HG03558 (cell line): ENCODE measurements at regions not wholly inside any gene's neighbourhood (a gene's known extent, or its start where the extent isn't known, plus 50 kb on each side); places are given as distances from the start of the nearest gene placed in this dataset.
"Not testable (repeated sequence)": the region's sequence is repeated elsewhere in the genome, so short reads cannot be mapped to it uniquely, and the experiment has no call there.

Source experiments
- ATAC-seq: cut with Tn5 transposase; IDR thresholded peaks from one replicate; pipeline ENCODE4 v1.9.1; 2021; ENCODE audit warnings: moderate number of reproducible peaks; ENCODE audit not compliant: unreplicated experiment; ENCODE audit errors: extremely low read depth

- ATAC-seq = no peak
These were observed 68.8 kb upstream of the IYD start for GRCh38 chr6:150299873-150300485.

DNA sequence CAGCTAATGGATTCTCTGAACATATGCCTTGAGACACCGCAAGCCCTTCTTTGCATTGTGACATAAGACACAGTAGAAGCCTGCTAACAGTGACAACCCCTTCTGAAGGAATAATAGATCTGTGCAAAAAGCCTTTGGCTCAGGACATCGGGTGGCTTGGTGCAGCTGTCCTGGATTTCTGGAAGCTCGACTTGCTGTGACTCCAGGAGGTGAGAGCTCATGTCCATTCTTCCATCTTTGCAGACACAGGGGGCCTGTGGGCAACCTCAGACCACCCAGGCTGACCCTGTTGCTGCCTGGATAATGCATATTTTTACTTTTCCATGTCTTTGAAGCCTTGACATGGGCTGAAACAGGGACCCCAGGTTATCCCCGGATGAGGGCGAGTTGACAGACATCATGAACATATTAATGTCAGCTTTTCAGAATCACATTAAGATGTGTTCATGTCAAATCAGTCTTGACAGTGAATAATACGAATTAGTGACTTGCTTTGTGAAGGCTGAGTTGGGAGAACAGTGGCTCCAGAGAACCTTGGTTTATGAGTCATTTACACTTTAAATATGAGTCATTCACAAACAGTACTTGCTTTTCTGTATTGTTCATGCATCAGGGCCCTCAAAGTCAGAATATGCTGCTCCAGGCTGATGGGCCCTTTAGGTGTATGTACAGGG is 66.8 kb upstream of the IYD start:
- ATAC-seq = peak; percentile 89

DNA sequence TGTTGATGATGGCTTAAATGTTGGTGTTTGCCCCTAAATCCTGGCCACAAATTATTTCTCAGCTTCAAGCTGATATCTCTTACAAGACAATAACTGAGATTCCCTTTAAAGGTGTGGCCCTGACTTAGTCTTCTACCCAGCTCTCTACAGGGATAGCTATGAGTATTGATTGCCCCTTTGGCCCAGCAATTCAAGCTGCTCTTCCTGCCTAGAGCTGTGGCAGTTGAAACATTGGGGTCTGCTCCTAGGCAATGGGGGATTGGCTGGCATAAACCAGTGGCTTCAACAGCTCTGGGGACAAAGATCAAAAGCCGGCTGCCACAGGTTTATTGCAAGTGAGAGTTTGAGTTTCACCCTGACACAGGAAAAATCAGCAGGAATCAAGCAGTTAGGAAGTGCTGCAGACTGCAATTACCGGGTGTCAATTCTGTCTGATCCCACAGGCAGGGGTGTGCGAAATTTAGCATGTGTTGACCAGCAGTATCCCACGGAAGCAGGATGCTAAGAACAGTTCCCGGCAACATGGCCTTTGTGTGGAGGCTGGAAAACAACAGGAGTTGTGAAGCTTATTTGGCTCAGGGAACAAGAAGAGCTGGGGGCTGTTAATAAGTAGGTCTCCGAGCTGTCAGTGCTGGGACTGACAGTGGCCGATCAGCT is 66.2 kb upstream of the IYD start:
- no peak for ATAC-seq

GRCh38 chr6:150303256-150303655 is 65.6 kb upstream of the IYD start:
- no peak for ATAC-seq

DNA sequence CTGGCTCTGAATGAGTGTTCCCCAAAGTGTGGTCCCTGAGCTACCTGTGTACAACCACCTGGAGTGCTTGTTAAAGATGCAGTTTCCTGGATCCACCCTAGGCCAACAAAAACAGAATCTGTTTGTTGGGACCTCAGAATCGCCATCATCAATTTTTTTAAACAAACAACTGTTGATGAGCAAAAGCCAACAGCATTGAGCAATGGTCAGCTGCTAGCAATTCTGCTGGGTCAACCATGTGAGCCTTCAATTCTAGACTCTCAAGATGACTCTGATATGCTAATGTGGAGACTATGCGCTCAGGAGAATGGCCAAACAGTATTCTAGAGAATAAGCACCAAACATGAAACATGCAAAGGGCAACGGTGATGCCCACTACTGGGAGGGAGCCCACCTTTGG is 64.4 kb upstream of the IYD start:
- no peak for ATAC-seq

- ATAC-seq = no peak
These were observed 62.5 kb upstream of the IYD start for GRCh38 chr6:150306290-150306689.

- ATAC-seq = no peak
These were observed 61.3 kb upstream of the IYD start for GRCh38 chr6:150307520-150307919.

DNA sequence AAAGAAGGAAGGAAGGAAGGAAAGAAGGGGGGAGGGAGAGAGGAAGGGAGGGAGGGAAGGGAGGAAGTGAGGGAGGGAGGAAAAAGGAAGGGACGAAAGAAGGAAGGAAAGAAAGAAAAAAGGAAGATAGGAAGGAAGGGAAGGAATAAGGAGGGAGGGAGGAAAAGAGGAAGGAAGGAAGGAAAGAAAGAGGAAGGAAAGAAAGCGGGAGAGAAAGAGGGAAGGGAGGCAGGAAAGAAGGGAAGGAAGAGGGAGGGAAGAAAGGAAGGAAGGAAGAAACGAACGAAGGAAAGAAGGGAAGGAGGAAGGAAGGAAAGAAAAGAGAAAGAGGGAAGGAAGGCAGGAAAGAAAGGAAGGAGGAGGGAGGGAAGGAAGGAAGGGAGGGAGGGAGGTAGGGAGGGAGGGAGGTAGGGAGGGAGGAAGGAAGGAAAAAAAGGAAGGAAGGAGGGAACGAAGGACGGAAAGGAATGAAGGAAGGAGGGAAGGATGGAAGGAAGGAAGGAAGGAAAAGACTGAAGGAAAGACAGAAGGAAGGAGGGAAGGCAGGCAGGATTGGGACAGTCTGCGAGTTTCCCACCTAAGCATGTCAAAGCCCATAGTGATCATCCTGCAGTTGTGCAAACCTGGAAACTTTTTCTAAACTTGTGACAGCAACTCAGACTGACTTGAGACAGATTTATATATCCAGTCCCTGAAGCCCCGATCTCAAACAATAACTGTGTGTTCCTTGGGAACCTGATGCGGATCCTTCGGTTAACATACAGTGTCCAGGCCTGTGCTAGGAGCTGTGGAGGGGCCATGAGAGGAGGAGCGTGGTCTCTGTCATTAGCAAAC is 59.8 kb upstream of the IYD start:
- no peak for ATAC-seq

GRCh38 chr6:150310539-150310938 is 58.3 kb upstream of the IYD start:
- ATAC-seq = no peak

DNA sequence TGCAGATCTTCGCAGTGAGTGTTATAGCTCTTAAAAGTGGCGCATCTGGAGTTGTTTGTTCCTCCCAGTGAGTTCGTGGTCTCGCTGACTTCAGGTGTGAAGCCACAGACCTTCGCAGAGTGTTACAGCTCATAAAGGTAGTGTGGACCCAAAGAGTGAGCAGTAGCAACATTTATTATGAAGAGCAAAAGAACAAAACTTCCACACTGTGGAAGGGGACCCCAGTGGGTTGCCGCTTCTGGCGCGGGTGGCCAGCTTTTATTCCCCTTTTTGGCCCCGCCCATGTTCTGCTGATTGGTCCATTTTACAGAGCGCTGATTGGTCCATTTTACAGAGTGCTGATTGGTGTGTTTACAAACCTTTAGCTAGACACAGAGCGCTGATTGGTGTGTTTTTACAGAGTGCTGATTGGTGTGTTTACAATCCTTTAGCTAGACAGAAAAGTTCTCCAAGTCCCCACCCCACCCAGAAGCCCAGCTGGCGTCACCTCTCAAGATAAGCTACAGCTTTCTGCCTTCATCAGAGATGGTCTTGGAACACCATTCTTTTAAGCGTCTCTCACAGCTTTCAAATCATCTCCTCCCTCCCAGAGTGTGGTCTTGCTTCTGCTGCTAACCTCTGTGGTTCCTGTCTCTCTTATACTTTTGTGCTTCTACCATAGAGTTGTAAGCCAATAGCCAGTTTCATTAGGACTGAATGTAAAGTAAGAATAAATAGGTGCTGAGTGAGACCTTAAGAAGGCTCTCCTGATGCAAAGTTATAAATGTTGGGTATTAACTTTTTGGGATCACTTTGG is 57.5 kb upstream of the IYD start:
- ATAC-seq = not testable (repeated sequence)

GRCh38 chr6:150312395-150312794 is 56.4 kb upstream of the IYD start:
- no peak for ATAC-seq

- ATAC-seq = no peak
These were observed 55.8 kb upstream of the IYD start for GRCh38 chr6:150312844-150313584.

- no peak for ATAC-seq
These were observed 55.0 kb upstream of the IYD start for GRCh38 chr6:150313781-150314180.

DNA sequence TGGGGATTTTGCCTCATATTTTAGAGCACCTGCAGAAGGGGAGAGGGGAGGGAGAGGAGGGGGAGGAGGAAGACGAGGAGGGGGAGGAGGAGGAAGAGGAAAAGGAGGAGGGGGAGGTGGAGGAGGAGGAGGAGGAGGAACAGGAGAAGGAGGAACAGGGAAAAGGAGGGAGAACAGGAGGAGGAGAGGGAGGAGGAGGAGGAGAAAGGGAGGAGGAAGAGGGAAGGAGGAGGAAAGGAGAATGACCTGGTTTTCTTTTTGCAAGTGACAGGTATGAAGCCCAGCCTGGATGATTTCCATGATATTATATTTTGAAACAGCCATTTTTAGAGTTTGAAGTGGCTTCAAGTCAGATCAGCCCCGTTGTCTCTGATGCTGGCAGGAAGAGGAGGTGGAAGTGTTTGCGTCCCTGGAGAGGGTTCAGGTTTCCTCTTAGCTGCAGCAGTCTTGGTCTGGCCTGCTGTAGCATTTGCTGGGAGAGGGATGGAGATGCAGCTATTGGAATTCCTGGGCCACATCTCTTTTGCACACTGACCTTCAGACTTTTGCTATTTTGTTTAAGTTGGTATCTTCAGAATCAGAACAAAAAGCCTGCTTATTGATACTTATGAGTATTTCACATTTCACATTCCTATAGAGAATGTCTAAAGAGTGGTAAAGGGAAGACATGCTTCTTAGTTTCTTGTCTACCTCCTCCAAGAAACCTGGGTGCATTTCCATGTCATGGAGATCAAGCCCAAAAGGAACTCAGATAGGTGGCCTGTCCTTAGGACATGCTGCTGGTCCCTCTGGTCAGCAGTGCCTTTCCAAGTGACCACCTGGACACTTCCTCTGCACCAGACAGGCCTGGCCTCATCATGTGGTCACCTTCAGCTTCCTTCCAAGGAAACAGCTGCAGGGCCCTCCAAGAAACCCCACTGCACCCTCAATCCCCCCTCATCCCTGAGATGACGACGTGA is 54.3 kb upstream of the IYD start:
- no peak for ATAC-seq

GRCh38 chr6:150315626-150316025 is 53.2 kb upstream of the IYD start:
- ATAC-seq = no peak

DNA sequence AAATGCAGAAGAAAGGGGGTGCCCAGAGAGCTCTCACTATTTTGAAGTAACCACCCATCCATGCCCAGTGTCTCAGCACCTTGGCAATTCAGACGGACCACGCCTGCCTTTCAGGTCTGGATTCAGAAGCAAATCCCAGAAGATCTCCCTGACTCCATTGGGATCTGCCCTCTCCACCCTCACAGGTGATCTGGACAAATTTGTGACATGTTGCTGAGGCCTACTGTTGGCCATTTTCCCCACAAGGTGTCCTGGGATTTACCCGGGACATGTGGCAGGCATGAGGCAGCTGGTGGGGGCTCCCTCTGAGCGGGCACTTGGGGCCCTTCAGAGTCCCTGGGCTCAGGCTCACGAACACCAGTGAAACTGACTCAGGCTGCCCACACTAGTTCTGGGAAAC is 51.9 kb upstream of the IYD start:
- no peak for ATAC-seq
